WTC11 (cell line): ENCODE measurements at regions not wholly inside any gene's neighbourhood (a gene's known extent, or its start where the extent isn't known, plus 50 kb on each side); places are given as distances from the start of the nearest gene placed in this dataset.

Experiments
- ATAC-seq: fragments of 200-7000 bp; cut with Tn5 transposase; 2 replicates; pipeline ENCODE4 v1.10.0; 2021; ENCODE audit warnings: mild to moderate bottlenecking, moderate library complexity
- CTCF ChIA-PET: fragments of 300-600 bp; sonication (Branson Sonifier 250); formaldehyde crosslinking; loops from one replicate; lab custom pipeline; 2021; ENCODE audit warnings: antibody characterized with exemption; lab: Charles Lee
- POLR2A ChIA-PET: fragments of 350-600 bp; sonication (Branson Sonifier 250); formaldehyde crosslinking; loops from one replicate; lab custom pipeline; 2021; ENCODE audit warnings: antibody characterized with exemption; lab: Charles Lee
- DNase-seq: peaks from one replicate; pipeline ENCODE4 v3.0.0; 2021; ENCODE audit warnings: low spot score
- H3K27ac Mint-ChIP-seq: 2 replicates; pipeline ENCODE4 v1.8.0; 2021; ENCODE audit warnings: mixed read lengths
- H3K27me3 Mint-ChIP-seq: 2 replicates; pipeline ENCODE4 v1.8.0; 2021; ENCODE audit warnings: low read depth, mild to moderate bottlenecking, moderate library complexity, mixed read lengths
- H3K36me3 Mint-ChIP-seq: 2 replicates; pipeline ENCODE4 v1.8.0; 2021; ENCODE audit warnings: mixed read lengths
- H3K4me1 Mint-ChIP-seq: 2 replicates; pipeline ENCODE4 v1.8.0; 2022; ENCODE audit warnings: mixed read lengths
- H3K4me3 Mint-ChIP-seq: 2 replicates; pipeline ENCODE4 v1.8.0; 2021; ENCODE audit warnings: mild to moderate bottlenecking, moderate library complexity, mixed read lengths
- H3K9me3 Mint-ChIP-seq: 2 replicates; pipeline ENCODE4 v1.8.0; 2021; ENCODE audit warnings: mixed read lengths
- CBFB ChIP-seq: sonication (generic); formaldehyde crosslinking; IDR thresholded peaks from 2 replicates; pipeline ENCODE4 v1.8.1; 2022; ENCODE audit warnings: mild to moderate bottlenecking, low read depth, missing genetic modification reagents
- CREB1 ChIP-seq: sonication (generic); formaldehyde crosslinking; IDR thresholded peaks from 2 replicates; pipeline ENCODE4 v1.8.0; 2023; ENCODE audit warnings: mild to moderate bottlenecking, missing genetic modification reagents
- E2F1 ChIP-seq: sonication (generic); formaldehyde crosslinking; IDR thresholded peaks from 2 replicates; pipeline ENCODE4 v1.8.0; 2022; ENCODE audit warnings: mild to moderate bottlenecking, missing genetic modification reagents
- E2F4 ChIP-seq: sonication (generic); formaldehyde crosslinking; IDR thresholded peaks from 2 replicates; pipeline ENCODE4 v1.8.1; 2022; ENCODE audit warnings: low read depth, mild to moderate bottlenecking, moderate library complexity, missing genetic modification reagents, borderline replicate concordance
- ELF4 ChIP-seq: sonication (generic); formaldehyde crosslinking; IDR thresholded peaks from 2 replicates; pipeline ENCODE4 v1.8.1; 2022; ENCODE audit warnings: low read depth, mild to moderate bottlenecking, moderate library complexity, missing genetic modification reagents
- GRHL2 ChIP-seq: fragments of 250-450 bp; sonication (Bioruptor Pico); IDR thresholded peaks from 2 replicates; pipeline ENCODE4 v1.8.0; 2022; ENCODE audit warnings: mild to moderate bottlenecking, moderate library complexity; ENCODE audit not compliant: insufficient replicate concordance, severe bottlenecking
- HMGXB4 ChIP-seq: sonication (generic); formaldehyde crosslinking; IDR thresholded peaks from 2 replicates; pipeline ENCODE4 v1.8.1; 2023; ENCODE audit warnings: mild to moderate bottlenecking, moderate library complexity, missing genetic modification reagents
- JAZF1 ChIP-seq: fragments of 250-450 bp; sonication (Bioruptor Pico); IDR thresholded peaks from 2 replicates; pipeline ENCODE4 v1.9.0; 2021; ENCODE audit warnings: moderate library complexity, mild to moderate bottlenecking, inconsistent platforms
- JUN ChIP-seq: sonication (generic); formaldehyde crosslinking; IDR thresholded peaks from 2 replicates; pipeline ENCODE4 v1.8.0; 2023; ENCODE audit warnings: mild to moderate bottlenecking, missing genetic modification reagents
- MLX ChIP-seq: sonication (generic); formaldehyde crosslinking; IDR thresholded peaks from 2 replicates; pipeline ENCODE4 v1.8.1; 2023; ENCODE audit warnings: mild to moderate bottlenecking, missing genetic modification reagents, moderate library complexity
- NFE2L1 ChIP-seq: sonication (generic); formaldehyde crosslinking; IDR thresholded peaks from 2 replicates; pipeline ENCODE4 v1.8.1; 2023; ENCODE audit warnings: missing genetic modification reagents
- NR3C1 ChIP-seq: sonication (generic); formaldehyde crosslinking; conservative IDR thresholded peaks from 2 replicates; pipeline ENCODE4 v1.8.1; 2023; ENCODE audit warnings: low read depth, mild to moderate bottlenecking, missing genetic modification reagents
- SMAD4 ChIP-seq: sonication (generic); formaldehyde crosslinking; IDR thresholded peaks from 2 replicates; pipeline ENCODE4 v1.8.0; 2022; ENCODE audit warnings: mild to moderate bottlenecking, missing genetic modification reagents
- SOX15 ChIP-seq: fragments of 250-450 bp; sonication (Bioruptor Pico); IDR thresholded peaks from 2 replicates; pipeline ENCODE4 v1.9.0; 2021; ENCODE audit warnings: mild to moderate bottlenecking
- STAT6 ChIP-seq: sonication (generic); formaldehyde crosslinking; conservative IDR thresholded peaks from 2 replicates; pipeline ENCODE4 v1.8.1; 2023; ENCODE audit warnings: mild to moderate bottlenecking, low read depth, missing genetic modification reagents, moderate library complexity
- USF1 ChIP-seq: sonication (generic); formaldehyde crosslinking; IDR thresholded peaks from 2 replicates; pipeline ENCODE4 v1.8.0; 2022; ENCODE audit warnings: mild to moderate bottlenecking, missing genetic modification reagents
- ZNF138 ChIP-seq: sonication (generic); formaldehyde crosslinking; conservative IDR thresholded peaks from 2 replicates; pipeline ENCODE4 v1.8.1; 2022; ENCODE audit warnings: mild to moderate bottlenecking, moderate library complexity, missing genetic modification reagents
- ZNF232 ChIP-seq: sonication (generic); formaldehyde crosslinking; IDR thresholded peaks from 2 replicates; pipeline ENCODE4 v1.8.0; 2022; ENCODE audit warnings: mild to moderate bottlenecking, missing genetic modification reagents

GRCh38 chr13:71028884-71029283, 838.1 kb downstream of the DACH1 start:
- no peak for TF ChIP-seq CREB1 (CRISPR knock-in tag)
- no peak for TF ChIP-seq SMAD4 (CRISPR knock-in tag)
- TF ChIP-seq SOX15 (CRISPR knock-in tag) = no peak
- no peak for TF ChIP-seq NFE2L1 (CRISPR knock-in tag)
- no peak for TF ChIP-seq ZNF138 (CRISPR knock-in tag)
- TF ChIP-seq JUN = no peak
- no peak for TF ChIP-seq GRHL2
- no peak for TF ChIP-seq NR3C1
- H3K36me3 Mint-ChIP-seq = peaks cover 44% of the 10 kb centered on the region
- CTCF ChIA-PET = no interaction called here
- no peak for DNase-seq
- no peak overlapping the region for H3K27ac Mint-ChIP-seq
- no peak for ATAC-seq
- peaks cover 18% of the 10 kb centered on the region for H3K4me1 Mint-ChIP-seq
- H3K27me3 Mint-ChIP-seq = peaks cover 100% of the 10 kb centered on the region
- POLR2A ChIA-PET = no interaction called here
- peaks cover 46% of the 10 kb centered on the region for H3K9me3 Mint-ChIP-seq
- H3K4me3 Mint-ChIP-seq = no peak overlapping the region

GRCh38 chr13:71021825-71022422, 845.1 kb downstream of the DACH1 start:
- Mint-ChIP-seq H3K27ac (no peak overlapping the region), H3K36me3 (peaks cover 10% of the 10 kb centered on the region), H3K9me3 (peaks cover 12% of the 10 kb centered on the region), H3K4me3 (no peak overlapping the region), H3K27me3 (peaks cover 68% of the 10 kb centered on the region), H3K4me1 (peaks cover 9% of the 10 kb centered on the region)
- DNase-seq = no peak
- CTCF ChIA-PET = no interaction called here
- POLR2A ChIA-PET = no interaction called here
- TF ChIP-seq STAT6 (CRISPR knock-in tag) = no peak
- no peak for TF ChIP-seq E2F1 (CRISPR knock-in tag)
- no peak for TF ChIP-seq MLX (CRISPR knock-in tag)
- no peak for TF ChIP-seq JAZF1
- no peak for TF ChIP-seq CBFB (CRISPR knock-in tag)
- TF ChIP-seq USF1 = no peak
- TF ChIP-seq HMGXB4 = no peak
- no peak for TF ChIP-seq ELF4 (CRISPR knock-in tag)
- no peak for TF ChIP-seq NFE2L1 (CRISPR knock-in tag)
- no peak for TF ChIP-seq E2F4
- TF ChIP-seq ZNF232 (CRISPR knock-in tag) = no peak
- ATAC-seq = no peak
